Mesothelial cell of epicardium (in vitro differentiated cells): ENCODE measurements at regions not wholly inside any gene's neighbourhood (a gene's known extent, or its start where the extent isn't known, plus 50 kb on each side); places are given as distances from the start of the nearest gene placed in this dataset.
A peak's percentile ranks its signal among the peaks of the same experiment; 100 is the strongest.

ENCODE experiments used
- DNase-seq, 2 experiments: peaks; one replicate each; pipeline ENCODE4 v3.0.0; 2021; ENCODE audit warnings: low spot score in 2 of 2; ENCODE audit not compliant: unreplicated experiment in 2 of 2
- H3K27ac Mint-ChIP-seq: 2 replicates; pipeline ENCODE4 v1.8.0; 2021; ENCODE audit warnings: mixed read lengths
- H3K27me3 Mint-ChIP-seq: 2 replicates; pipeline ENCODE4 v1.8.0; 2021; ENCODE audit warnings: low read depth, mixed read lengths
- H3K36me3 Mint-ChIP-seq: 2 replicates; pipeline ENCODE4 v1.8.0; 2021; ENCODE audit warnings: mixed read lengths
- H3K4me1 Mint-ChIP-seq: 2 replicates; pipeline ENCODE4 v1.8.0; 2021; ENCODE audit warnings: mixed read lengths
- H3K4me3 Mint-ChIP-seq: 2 replicates; pipeline ENCODE4 v1.8.0; 2021; ENCODE audit warnings: mild to moderate bottlenecking, moderate library complexity, mixed read lengths
- H3K9me3 Mint-ChIP-seq: 2 replicates; pipeline ENCODE4 v1.8.0; 2021; ENCODE audit warnings: mixed read lengths
- CTCF ChIP-seq: fragments of 200-600 bp; sonication (generic); IDR thresholded peaks from one replicate; pipeline ENCODE4 v1.5.0; 2021; ENCODE audit warnings: antibody characterized with exemption; ENCODE audit not compliant: unreplicated experiment

DNA sequence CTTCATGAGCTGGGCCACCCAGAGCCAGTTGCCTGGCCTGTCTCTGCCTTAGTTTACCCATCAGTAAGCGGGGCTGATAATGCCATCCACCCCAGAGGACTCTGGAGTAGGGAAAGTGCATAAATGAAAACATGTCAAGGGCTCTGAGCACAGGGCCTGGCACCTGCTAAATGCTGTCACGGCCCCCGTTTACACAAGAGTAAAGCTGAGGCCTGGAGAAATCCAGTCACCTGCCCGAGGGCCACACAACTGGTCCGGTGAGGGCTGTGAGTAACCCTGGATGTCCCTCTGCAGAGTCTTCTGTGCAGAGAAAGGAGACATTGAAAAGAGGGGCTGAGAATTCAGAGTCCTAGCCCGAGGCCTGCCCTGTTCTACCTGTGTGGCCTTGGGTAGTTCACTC is 110.6 kb upstream of the ANO1 start:
- no peak for DNase-seq
- Mint-ChIP-seq H3K27me3 (no peaks in the 10 kb centered on the region), H3K9me3 (no peaks in the 10 kb centered on the region), H3K4me1 (peaks cover 47% of the 10 kb centered on the region), H3K27ac (no peak overlapping the region), H3K4me3 (no peak overlapping the region), H3K36me3 (no peaks in the 10 kb centered on the region)
- no peak for TF ChIP-seq CTCF

- Mint-ChIP-seq H3K36me3 (no peaks in the 10 kb centered on the region), H3K4me3 (no peak overlapping the region)
These were observed 109.4 kb upstream of the ANO1 start for GRCh38 chr11:69968396-69969347.

GRCh38 chr11:69969890-69970784 is 108.0 kb upstream of the ANO1 start:
- no peak overlapping the region for H3K4me3 Mint-ChIP-seq
- no peaks in the 10 kb centered on the region for H3K36me3 Mint-ChIP-seq
- H3K27me3 Mint-ChIP-seq = no peaks in the 10 kb centered on the region
- DNase-seq = no peak
- H3K4me1 Mint-ChIP-seq = peaks cover 24% of the 10 kb centered on the region
- TF ChIP-seq CTCF = no peak
- no peaks in the 10 kb centered on the region for H3K9me3 Mint-ChIP-seq
- peak overlapping the region; percentile 39 for H3K27ac Mint-ChIP-seq

More at GRCh38 chr11:69968396-69969347, 109.4 kb upstream of the ANO1 start:
- Mint-ChIP-seq H3K27ac (no peak overlapping the region), H3K9me3 (no peaks in the 10 kb centered on the region), H3K27me3 (no peaks in the 10 kb centered on the region), H3K4me1 (peaks cover 39% of the 10 kb centered on the region)
- DNase-seq = no peak
- TF ChIP-seq CTCF = no peak

- Mint-ChIP-seq H3K4me3 (no peak overlapping the region), H3K27ac (no peak overlapping the region), H3K36me3 (no peaks in the 10 kb centered on the region), H3K27me3 (no peaks in the 10 kb centered on the region), H3K9me3 (no peaks in the 10 kb centered on the region), H3K4me1 (peaks cover 16% of the 10 kb centered on the region)
- DNase-seq = no peak
- TF ChIP-seq CTCF = no peak
These were observed 107.2 kb upstream of the ANO1 start for GRCh38 chr11:69970785-69971535.

DNA sequence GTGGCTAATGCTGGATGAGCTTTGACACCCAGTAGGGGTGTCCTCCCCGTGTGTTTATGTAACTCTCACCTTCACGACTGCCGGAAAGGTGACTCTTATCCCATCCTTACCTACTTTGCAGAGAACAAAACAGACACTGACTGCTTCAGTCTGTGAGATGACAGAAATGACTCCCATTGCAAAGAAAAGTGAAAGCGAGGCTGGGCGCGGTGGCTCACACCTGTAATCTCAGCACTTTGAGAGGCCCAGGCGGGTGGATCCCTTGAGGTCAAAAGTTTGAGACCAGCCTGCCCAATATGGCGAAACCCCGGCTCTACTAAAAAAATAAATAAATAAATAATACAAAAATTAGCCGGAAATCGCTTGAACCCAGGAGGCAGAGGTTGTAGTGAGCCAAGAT is 106.4 kb upstream of the ANO1 start:
- Mint-ChIP-seq H3K9me3 (no peaks in the 10 kb centered on the region), H3K4me3 (no peak overlapping the region), H3K27me3 (no peaks in the 10 kb centered on the region), H3K36me3 (no peaks in the 10 kb centered on the region), H3K4me1 (peaks cover 13% of the 10 kb centered on the region), H3K27ac (no peak overlapping the region)
- TF ChIP-seq CTCF = no peak
- no peak for DNase-seq
